ENCODE measurements at regions not wholly inside any gene's neighbourhood (a gene's known extent, or its start where the extent isn't known, plus 50 kb on each side); places are given as distances from the start of the nearest gene placed in this dataset.

DNA sequence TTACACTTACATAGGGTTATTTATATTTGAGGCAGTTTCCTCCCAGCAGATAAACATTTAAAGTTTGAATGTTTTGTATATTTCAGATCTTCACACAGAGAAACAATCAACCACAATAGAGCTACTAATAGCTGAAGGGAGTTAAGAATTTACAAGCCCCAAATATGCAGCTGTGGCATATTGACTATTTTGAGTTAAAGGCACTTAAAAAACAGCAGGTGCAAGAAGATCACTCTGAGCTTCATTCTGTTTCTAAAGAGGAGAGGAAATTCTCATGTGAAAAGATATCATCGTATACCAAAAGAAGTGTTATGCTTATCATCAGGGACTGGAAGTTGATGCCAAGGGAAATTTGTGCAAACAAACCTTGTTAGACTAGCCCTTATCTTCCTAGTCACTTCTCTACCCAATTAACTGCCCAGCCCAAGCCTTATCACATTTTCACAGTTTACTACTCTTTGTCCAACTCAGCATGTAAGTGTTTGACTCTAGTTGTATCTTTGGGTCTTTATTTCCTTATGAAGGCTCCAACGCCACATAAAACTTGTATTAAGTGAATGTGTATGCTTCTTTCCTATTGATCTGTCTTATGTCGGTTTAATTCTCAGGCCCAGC is 66.3 kb upstream of the COG2 start:
- DNase-seq (no peak), FAIRE-seq (no peak)
- no peak overlapping the region for H3K9ac ChIP-seq (ENCODE audit: low read length in 3 of 3)
- H3K4me1 ChIP-seq (ENCODE audit: control insufficient read depth in 2 of 3, insufficient read depth in 2 of 3, low read depth in 1 of 3, low read length in 3 of 3), result peaks cover 0 to 8% (median 4%) of the 10 kb centered on the region in 3 donors
- no peak for TF ChIP-seq CTCF (IDR thresholded peaks at IDR 0.05; ENCODE audit: borderline replicate concordance, extremely low read depth, insufficient read depth)
- no peaks in the 10 kb centered on the region for H3K9me3 ChIP-seq (ENCODE audit: control insufficient read depth in 2 of 3, insufficient read depth in 1 of 3, low read length in 3 of 3)
- intact Hi-C loops (cut with DNase I), result no loop called here
- no peaks in the 10 kb centered on the region for H3K27me3 ChIP-seq (ENCODE audit: control insufficient read depth, insufficient read depth, low read length)
- H3K4me3 ChIP-seq (ENCODE audit: low read length in 3 of 3), result no peak overlapping the region
- no peaks in the 10 kb centered on the region for H3K36me3 ChIP-seq (ENCODE audit: control insufficient read depth in 2 of 3, insufficient read depth in 3 of 3, low read length in 3 of 3)
- no peak overlapping the region for H3K27ac ChIP-seq (ENCODE audit: low read depth in 2 of 2, low read length in 2 of 2)

DNA sequence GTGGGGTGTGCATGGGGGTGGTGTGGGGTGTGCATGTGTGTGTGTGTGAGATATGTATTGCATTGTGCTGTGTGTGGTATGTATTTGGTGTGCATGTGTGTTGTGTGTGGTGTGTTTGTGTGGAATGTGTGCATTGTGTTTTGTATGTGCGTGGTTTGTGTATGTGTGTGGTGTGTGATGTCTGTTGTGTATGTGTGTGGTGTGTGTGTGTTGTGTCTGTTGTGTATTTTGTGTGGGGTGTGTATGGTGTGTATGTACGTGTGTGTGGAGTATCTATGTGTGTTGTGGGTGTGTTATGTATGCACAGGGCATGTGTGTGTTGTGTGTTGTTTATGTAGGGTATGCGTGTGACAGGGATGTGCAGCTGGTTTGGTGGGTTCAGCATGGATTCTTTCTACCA is 67.8 kb upstream of the COG2 start:
- intact Hi-C loops (cut with DNase I), result no loop called here
- Histone ChIP-seq H3K27me3 (ENCODE audit: control insufficient read depth, insufficient read depth, low read length) (no peaks in the 10 kb centered on the region), H3K9ac (ENCODE audit: low read length in 3 of 3) (no peak overlapping the region), H3K9me3 (ENCODE audit: control insufficient read depth in 2 of 3, insufficient read depth in 1 of 3, low read length in 3 of 3) (no peaks in the 10 kb centered on the region), H3K4me3 (ENCODE audit: low read length in 3 of 3) (no peak overlapping the region), H3K27ac (ENCODE audit: low read depth in 2 of 2, low read length in 2 of 2) (no peak overlapping the region), H3K4me1 (ENCODE audit: control insufficient read depth in 2 of 3, insufficient read depth in 2 of 3, low read depth in 1 of 3, low read length in 3 of 3) (peaks cover 0 to 8% (median 6%) of the 10 kb centered on the region in 3 donors), H3K36me3 (ENCODE audit: control insufficient read depth in 2 of 3, insufficient read depth in 3 of 3, low read length in 3 of 3) (no peaks in the 10 kb centered on the region)
- no peak for DNase-seq
- TF ChIP-seq CTCF (IDR thresholded peaks at IDR 0.05; ENCODE audit: borderline replicate concordance, extremely low read depth, insufficient read depth), result no peak
- FAIRE-seq, result no peak

- FAIRE-seq, result no peak
- Histone ChIP-seq H3K27me3 (ENCODE audit: control insufficient read depth, insufficient read depth, low read length) (no peaks in the 10 kb centered on the region), H3K9me3 (ENCODE audit: control insufficient read depth in 2 of 3, insufficient read depth in 1 of 3, low read length in 3 of 3) (no peaks in the 10 kb centered on the region), H3K4me3 (ENCODE audit: low read length in 3 of 3) (no peak overlapping the region), H3K4me1 (ENCODE audit: control insufficient read depth in 2 of 3, insufficient read depth in 2 of 3, low read depth in 1 of 3, low read length in 3 of 3) (peaks cover 0 to 8% (median 6%) of the 10 kb centered on the region in 3 donors), H3K27ac (ENCODE audit: low read depth in 2 of 2, low read length in 2 of 2) (no peak overlapping the region), H3K36me3 (ENCODE audit: control insufficient read depth in 2 of 3, insufficient read depth in 3 of 3, low read length in 3 of 3) (no peaks in the 10 kb centered on the region), H3K9ac (ENCODE audit: low read length in 3 of 3) (no peak overlapping the region)
- no peak for TF ChIP-seq CTCF (IDR thresholded peaks at IDR 0.05; ENCODE audit: borderline replicate concordance, extremely low read depth, insufficient read depth)
- DNase-seq, result no peak
- intact Hi-C loops (cut with DNase I), result no loop called here
These were observed 68.6 kb upstream of the COG2 start for GRCh38 chr1:230573658-230574057.
